CD8-positive, alpha-beta memory T cell (primary cell): ENCODE measurements at regions not wholly inside any gene's neighbourhood (a gene's known extent, or its start where the extent isn't known, plus 50 kb on each side); places are given as distances from the start of the nearest gene placed in this dataset.
"Not testable (repeated sequence)": the region's sequence is repeated elsewhere in the genome, so short reads cannot be mapped to it uniquely, and the experiment has no call there.

Experiments
- CTCF ChIA-PET: fragments of 350-600 bp; sonication (Branson Sonifier 250); formaldehyde crosslinking; loops from one replicate; lab custom pipeline; 2021; ENCODE audit warnings: antibody characterized with exemption; lab: Charles Lee
- POLR2A ChIA-PET: fragments of 350-600 bp; sonication (Branson Sonifier 250); formaldehyde crosslinking; loops from one replicate; lab custom pipeline; 2021; ENCODE audit warnings: antibody characterized with exemption; lab: Charles Lee
- DNase-seq, 5 donors: peaks; one replicate each; pipeline versions ENCODE4 v3.0.0 to v3.0.0-alpha.2; 2020 to 2022; ENCODE audit warnings: mixed read lengths in 1 of 5
- H3K27ac ChIP-seq: one replicate; pipeline ENCODE4 v1.7.0; 2013; ENCODE audit warnings: low read depth, mild to moderate bottlenecking, low read length, moderate library complexity
- H3K27me3 ChIP-seq: 2 replicates; pipeline ENCODE4 v1.7.0; 2013; ENCODE audit warnings: low read length, mild to moderate bottlenecking; ENCODE audit not compliant: insufficient read depth, poor library complexity, severe bottlenecking
- H3K36me3 ChIP-seq: 2 replicates; pipeline ENCODE4 v1.7.0; 2013; ENCODE audit warnings: mild to moderate bottlenecking, low read length, moderate library complexity; ENCODE audit not compliant: insufficient read depth
- H3K4me1 ChIP-seq: 2 replicates; pipeline ENCODE4 v1.7.0; 2013; ENCODE audit warnings: mild to moderate bottlenecking, low read length, moderate library complexity; ENCODE audit not compliant: insufficient read depth
- H3K4me3 ChIP-seq: 2 replicates; pipeline ENCODE4 v1.7.0; 2013; ENCODE audit warnings: mild to moderate bottlenecking, low read length
- H3K9me3 ChIP-seq: 2 replicates; pipeline ENCODE4 v1.7.0; 2013; ENCODE audit warnings: mild to moderate bottlenecking, low read length
- H3K27ac Mint-ChIP-seq, 8 donors: one replicate each; pipeline ENCODE4 v1.8.0; 2020 to 2021; ENCODE audit warnings: mixed read lengths in 8 of 8, mild to moderate bottlenecking in 6 of 8, inconsistent platforms in 3 of 8, moderate library complexity in 3 of 8
- H3K27me3 Mint-ChIP-seq, 2 donors: one replicate each; pipeline ENCODE4 v1.8.0; 2020 to 2021; ENCODE audit warnings: mixed read lengths in 2 of 2, mild to moderate bottlenecking in 1 of 2, moderate library complexity in 1 of 2
- H3K36me3 Mint-ChIP-seq, 3 donors: one replicate each; pipeline ENCODE4 v1.8.0; 2020 to 2021; ENCODE audit warnings: mixed read lengths in 3 of 3, inconsistent platforms in 1 of 3, mild to moderate bottlenecking in 1 of 3
- H3K4me1 Mint-ChIP-seq, 3 donors: one replicate each; pipeline ENCODE4 v1.8.0; 2020 to 2021; ENCODE audit warnings: mixed read lengths in 3 of 3, inconsistent platforms in 1 of 3, mild to moderate bottlenecking in 1 of 3
- H3K4me3 Mint-ChIP-seq, 7 donors: one replicate each; pipeline ENCODE4 v1.8.0; 2020 to 2021; ENCODE audit warnings: mixed read lengths in 7 of 7, mild to moderate bottlenecking in 6 of 7, moderate library complexity in 4 of 7, inconsistent platforms in 2 of 7
- H3K9me3 Mint-ChIP-seq, 5 donors: one replicate each; pipeline ENCODE4 v1.8.0; 2020 to 2022; ENCODE audit warnings: mixed read lengths in 5 of 5, mild to moderate bottlenecking in 3 of 5, moderate library complexity in 2 of 5, inconsistent platforms in 1 of 5

DNA sequence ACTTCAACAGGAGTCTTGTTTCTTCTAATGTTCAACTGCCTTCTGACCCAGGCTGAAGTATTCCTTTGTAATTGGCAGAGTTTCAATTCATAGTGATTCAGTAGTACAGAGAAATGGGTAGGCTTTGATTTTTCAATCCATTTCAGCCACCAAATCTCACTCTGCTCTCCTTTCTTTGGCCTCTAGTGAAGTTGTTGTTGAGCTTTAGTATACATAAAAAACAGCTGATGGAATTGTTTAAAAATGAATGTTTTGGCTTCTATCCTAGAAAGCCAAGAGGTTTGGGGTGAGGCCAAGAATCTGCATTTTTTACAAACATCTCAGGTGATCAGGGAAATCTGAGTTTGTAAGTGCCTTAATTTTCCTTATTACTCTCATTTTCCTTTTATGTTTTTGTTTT, 182.9 kb upstream of the MAP1B start:
- Histone ChIP-seq H3K27me3 (peaks cover 3% of the 10 kb centered on the region), H3K9me3 (no peaks in the 10 kb centered on the region), H3K36me3 (no peaks in the 10 kb centered on the region), H3K4me1 (no peaks in the 10 kb centered on the region), H3K27ac (no peak overlapping the region), H3K4me3 (no peak overlapping the region)
- Mint-ChIP-seq H3K4me1 (no peaks in the 10 kb centered on the region), H3K36me3 (no peaks in the 10 kb centered on the region), H3K4me3 (no peak overlapping the region), H3K27me3 (peaks cover 2 to 23% of the 10 kb centered on the region in 2 donors), H3K9me3 (peaks cover 0 to 24% (median 5%) of the 10 kb centered on the region in 5 donors), H3K27ac (no peak overlapping the region)
- POLR2A ChIA-PET, result no interaction called here
- CTCF ChIA-PET, result no interaction called here
- DNase-seq, result no peak

DNA sequence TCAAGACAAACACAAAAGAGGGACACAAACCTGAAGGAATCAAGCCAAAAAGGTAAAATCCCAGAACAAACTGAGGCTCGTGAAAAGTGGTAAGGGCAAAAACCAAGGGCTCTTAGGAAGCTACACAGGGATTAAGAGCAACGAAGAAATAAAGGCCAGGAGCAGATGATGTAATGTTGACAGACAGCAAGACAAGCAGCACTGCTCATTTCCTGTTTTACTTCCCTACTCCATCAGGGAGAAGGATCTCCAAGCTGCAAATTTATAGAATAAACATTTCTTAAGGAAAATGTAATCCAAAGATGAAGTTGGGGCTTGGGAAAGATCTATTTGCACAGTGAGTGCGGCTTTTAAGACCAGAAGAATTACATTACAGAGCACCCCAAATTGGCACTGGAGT, 182.3 kb upstream of the MAP1B start:
- Histone ChIP-seq H3K4me3 (no peak overlapping the region), H3K27ac (no peak overlapping the region), H3K27me3 (peaks cover 3% of the 10 kb centered on the region), H3K4me1 (no peaks in the 10 kb centered on the region), H3K9me3 (no peaks in the 10 kb centered on the region), H3K36me3 (no peaks in the 10 kb centered on the region)
- Mint-ChIP-seq H3K36me3 (no peaks in the 10 kb centered on the region), H3K9me3 (peaks cover 0 to 24% (median 5%) of the 10 kb centered on the region in 5 donors), H3K27me3 (peaks cover 2 to 30% of the 10 kb centered on the region in 2 donors), H3K4me1 (no peaks in the 10 kb centered on the region), H3K4me3 (no peak overlapping the region), H3K27ac (no peak overlapping the region)
- no peak for DNase-seq
- POLR2A ChIA-PET, result no interaction called here
- CTCF ChIA-PET, result no interaction called here

- CTCF ChIA-PET, result no interaction called here
- H3K4me1 Mint-ChIP-seq, result no peaks in the 10 kb centered on the region
Measured at GRCh38 chr5:71925608-71926091, 181.6 kb upstream of the MAP1B start.

GRCh38 chr5:71929003-71929402, 178.3 kb upstream of the MAP1B start:
- no peak overlapping the region for H3K4me3 Mint-ChIP-seq
- DNase-seq, result no peak
- H3K4me3 ChIP-seq, result no peak overlapping the region
- H3K36me3 ChIP-seq, result no peaks in the 10 kb centered on the region
- ChIA-PET CTCF (no interaction called here), POLR2A (no interaction called here)
- no peak overlapping the region for H3K27ac Mint-ChIP-seq
- H3K27me3 Mint-ChIP-seq, result peaks cover 8 to 32% of the 10 kb centered on the region in 2 donors
- H3K27me3 ChIP-seq, result peaks cover 3% of the 10 kb centered on the region
- peaks cover 0 to 13% (median 5%) of the 10 kb centered on the region in 5 donors for H3K9me3 Mint-ChIP-seq
- H3K4me1 Mint-ChIP-seq, result no peaks in the 10 kb centered on the region
- no peaks in the 10 kb centered on the region for H3K4me1 ChIP-seq
- H3K27ac ChIP-seq, result no peak overlapping the region
- no peaks in the 10 kb centered on the region for H3K9me3 ChIP-seq
- no peaks in the 10 kb centered on the region for H3K36me3 Mint-ChIP-seq

More at GRCh38 chr5:71925608-71926091, 181.6 kb upstream of the MAP1B start:
- H3K4me3 Mint-ChIP-seq, result no peak overlapping the region
- Histone ChIP-seq H3K4me1 (no peaks in the 10 kb centered on the region), H3K36me3 (no peaks in the 10 kb centered on the region), H3K27me3 (peaks cover 3% of the 10 kb centered on the region), H3K27ac (no peak overlapping the region), H3K4me3 (no peak overlapping the region), H3K9me3 (no peaks in the 10 kb centered on the region)
- no peak overlapping the region for H3K27ac Mint-ChIP-seq
- POLR2A ChIA-PET, result no interaction called here
- peaks cover 0 to 22% (median 5%) of the 10 kb centered on the region in 5 donors for H3K9me3 Mint-ChIP-seq
- H3K27me3 Mint-ChIP-seq, result peaks cover 2 to 30% of the 10 kb centered on the region in 2 donors
- H3K36me3 Mint-ChIP-seq, result no peaks in the 10 kb centered on the region
- no peak for DNase-seq

DNA sequence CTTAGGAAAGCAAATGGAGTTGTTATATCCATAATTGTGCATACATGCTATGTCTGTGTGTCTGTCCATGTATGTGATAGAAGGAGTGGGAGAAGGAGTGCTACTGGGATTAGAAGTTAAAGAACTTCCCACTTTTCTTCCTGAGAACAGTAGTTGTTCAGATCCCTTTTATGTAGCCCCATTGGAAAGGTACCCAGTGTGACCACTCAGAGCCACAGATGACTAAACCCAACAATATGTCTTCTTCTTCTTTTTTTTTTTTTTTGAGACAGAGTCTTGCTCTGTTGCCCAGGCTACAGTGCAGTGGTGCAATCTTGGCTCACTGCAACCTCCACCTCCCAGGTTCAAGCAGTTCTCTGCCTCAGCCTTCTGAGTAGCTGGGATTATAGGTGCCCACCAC, 176.7 kb upstream of the MAP1B start:
- peaks cover 0 to 13% (median 5%) of the 10 kb centered on the region in 5 donors for H3K9me3 Mint-ChIP-seq
- H3K27ac Mint-ChIP-seq, H3K4me1 ChIP-seq, H3K27me3 ChIP-seq, H3K4me1 Mint-ChIP-seq, H3K36me3 Mint-ChIP-seq, H3K4me3 ChIP-seq, DNase-seq, H3K9me3 ChIP-seq, H3K27ac ChIP-seq, H3K4me3 Mint-ChIP-seq, POLR2A ChIA-PET, CTCF ChIA-PET, H3K36me3 ChIP-seq: not testable (repeated sequence)
- H3K27me3 Mint-ChIP-seq, result peaks cover 8 to 26% of the 10 kb centered on the region in 2 donors

- H3K9me3 ChIP-seq, result no peaks in the 10 kb centered on the region
- H3K4me3 ChIP-seq, result no peak overlapping the region
- H3K27me3 ChIP-seq, result peaks cover 3% of the 10 kb centered on the region
- Mint-ChIP-seq H3K27ac (no peak overlapping the region), H3K4me1 (no peaks in the 10 kb centered on the region), H3K36me3 (no peaks in the 10 kb centered on the region), H3K9me3 (peaks cover 0 to 7% (median 3%) of the 10 kb centered on the region in 5 donors), H3K27me3 (peaks cover 6 to 22% of the 10 kb centered on the region in 2 donors), H3K4me3 (no peak overlapping the region)
- CTCF ChIA-PET, result interaction anchor here (0.8 kb wide), 1 partner anchor 17 kb away, joined by 3 read pairs; no protein-coding TSS in a partner anchor
- POLR2A ChIA-PET, result no interaction called here
- H3K36me3 ChIP-seq, result no peaks in the 10 kb centered on the region
- H3K4me1 ChIP-seq, result no peaks in the 10 kb centered on the region
- no peak for DNase-seq
- no peak overlapping the region for H3K27ac ChIP-seq
Measured at GRCh38 chr5:71932131-71932654, 175.1 kb upstream of the MAP1B start.

DNA sequence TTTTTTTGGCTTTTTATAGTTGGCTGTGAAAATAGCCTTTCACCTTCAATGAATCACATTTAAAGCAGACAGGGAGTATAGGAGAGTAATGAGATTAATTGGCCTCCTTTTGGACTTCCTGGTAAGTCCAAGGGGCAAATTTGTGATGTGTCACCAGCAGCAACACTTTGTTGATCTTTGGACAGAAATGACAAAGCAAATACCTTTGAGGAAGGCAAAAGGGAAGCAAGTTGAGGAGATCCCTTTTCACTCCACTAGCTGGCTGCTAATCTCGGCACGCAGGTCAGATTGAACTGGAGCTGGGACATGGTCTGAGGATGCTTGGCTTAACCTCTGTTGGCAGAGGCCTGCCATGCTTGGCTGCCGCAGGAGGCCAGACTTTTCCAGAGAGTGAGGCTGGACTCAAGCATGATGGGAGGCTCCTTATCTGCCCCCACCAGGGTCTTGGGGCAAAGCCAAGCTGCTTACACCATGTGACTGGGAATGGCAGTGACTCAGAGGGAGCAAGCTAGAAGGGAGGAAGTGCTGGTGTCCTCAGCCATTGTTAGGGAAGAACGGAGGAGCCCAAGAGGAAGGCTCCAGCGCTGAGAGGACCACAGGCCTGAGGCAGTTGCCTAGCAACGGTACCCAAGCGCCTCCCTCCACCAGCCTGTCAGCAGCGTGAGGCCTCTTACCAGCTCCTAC, 174.5 kb upstream of the MAP1B start:
- no peaks in the 10 kb centered on the region for H3K9me3 ChIP-seq
- DNase-seq, result no peak
- ChIA-PET POLR2A (no interaction called here), CTCF (no interaction called here)
- H3K4me3 Mint-ChIP-seq, result no peak overlapping the region
- peaks cover 8 to 19% of the 10 kb centered on the region in 2 donors for H3K27me3 Mint-ChIP-seq
- no peaks in the 10 kb centered on the region for H3K4me1 Mint-ChIP-seq
- no peak overlapping the region for H3K4me3 ChIP-seq
- H3K27me3 ChIP-seq, result peaks cover 3% of the 10 kb centered on the region
- no peaks in the 10 kb centered on the region for H3K36me3 Mint-ChIP-seq
- H3K27ac ChIP-seq, result no peak overlapping the region
- H3K36me3 ChIP-seq, result no peaks in the 10 kb centered on the region
- H3K27ac Mint-ChIP-seq, result no peak overlapping the region
- H3K4me1 ChIP-seq, result no peaks in the 10 kb centered on the region
- peaks cover 0 to 3% (median 0%) of the 10 kb centered on the region in 5 donors for H3K9me3 Mint-ChIP-seq

- no peaks in the 10 kb centered on the region for H3K4me1 Mint-ChIP-seq
- no peaks in the 10 kb centered on the region for H3K27me3 ChIP-seq
- no peak for DNase-seq
- H3K27ac ChIP-seq, result no peak overlapping the region
- ChIA-PET CTCF (no interaction called here), POLR2A (no interaction called here)
- no peaks in the 10 kb centered on the region for H3K36me3 Mint-ChIP-seq
- H3K4me1 ChIP-seq, result no peaks in the 10 kb centered on the region
- no peak overlapping the region for H3K27ac Mint-ChIP-seq
- H3K4me3 ChIP-seq, result no peak overlapping the region
- peaks cover 18 to 27% of the 10 kb centered on the region in 2 donors for H3K27me3 Mint-ChIP-seq
- H3K9me3 Mint-ChIP-seq, result peaks cover 0 to 2% (median 0%) of the 10 kb centered on the region in 5 donors
- no peak overlapping the region for H3K4me3 Mint-ChIP-seq
- no peaks in the 10 kb centered on the region for H3K36me3 ChIP-seq
- H3K9me3 ChIP-seq, result no peaks in the 10 kb centered on the region
Measured at GRCh38 chr5:71934322-71934721, 173.0 kb upstream of the MAP1B start.
